Transverse colon (tissue), 4 donors: ENCODE measurements at regions not wholly inside any gene's neighbourhood (a gene's known extent, or its start where the extent isn't known, plus 50 kb on each side); places are given as distances from the start of the nearest gene placed in this dataset.

Source experiments
- CTCF ChIP-seq, 5 experiments: fragments of 200-600 bp in 3 of 5; fragments of 450-650 bp in 2 of 5; sonication (generic) in 3 of 5; IDR thresholded peaks; 1 replicate in 2 of 5; 2 replicates in 3 of 5; pipeline ENCODE4 v1.5.1; 2016 to 2017; ENCODE audit warnings: antibody characterized with exemption in 5 of 5, inconsistent platforms in 3 of 5, mild to moderate bottlenecking in 2 of 5, moderate library complexity in 1 of 5
- EP300 ChIP-seq: sonication (generic); formaldehyde crosslinking; IDR thresholded peaks from one replicate; pipeline ENCODE4 v1.6.1; 2017; ENCODE audit warnings: antibody characterized with exemption, low read depth
- POLR2A ChIP-seq: fragments of 450-650 bp; IDR thresholded peaks from one replicate; pipeline ENCODE4 v1.6.1; 2016; ENCODE audit warnings: antibody characterized with exemption, mild to moderate bottlenecking, moderate library complexity
- POLR2AphosphoS5 ChIP-seq, 3 donors: sonication (generic); formaldehyde crosslinking; IDR thresholded peaks; one replicate each; pipeline ENCODE4 v1.6.1; 2016; ENCODE audit warnings: antibody characterized with exemption in 3 of 3

GRCh38 chr18:55869556-55870501, 281.8 kb upstream of the TCF4 start:
- TF ChIP-seq POLR2AphosphoS5 (IDR thresholded peaks at IDR 0.05) = no peak
- no peak for TF ChIP-seq CTCF (IDR thresholded peaks at IDR 0.05)
- no peak for TF ChIP-seq POLR2A
- no peak for TF ChIP-seq EP300
